ENCODE measurements at regions not wholly inside any gene's neighbourhood (a gene's known extent, or its start where the extent isn't known, plus 50 kb on each side); places are given as distances from the start of the nearest gene placed in this dataset.

- intact Hi-C loops (cut with DNase I): no loop called here
- ATAC-seq: no peak
Measured at GRCh38 chr5:93845376-93845775, 104.0 kb upstream of the POU5F2 start.

GRCh38 chr5:93831449-93831848 is 90.0 kb upstream of the POU5F2 start:
- no peaks in the 10 kb centered on the region for H3K9me3 ChIP-seq
- no peaks in the 10 kb centered on the region for H3K36me3 ChIP-seq
- no peaks in the 10 kb centered on the region for H3K27me3 ChIP-seq
- no peaks in the 10 kb centered on the region for H3K4me1 ChIP-seq
- H3K4me3 ChIP-seq: no peak overlapping the region
- TF ChIP-seq CTCF (IDR thresholded peaks at IDR 0.05): no peak
- no peak overlapping the region for H3K27ac ChIP-seq
- DNase-seq (no peak), ATAC-seq (no peak)
- intact Hi-C loops (cut with DNase I): no loop called here

More at GRCh38 chr5:93845376-93845775, 104.0 kb upstream of the POU5F2 start:
- no peak for TF ChIP-seq CTCF (IDR thresholded peaks at IDR 0.05)
- no peak for DNase-seq
- Histone ChIP-seq H3K27ac (no peak overlapping the region), H3K4me1 (no peaks in the 10 kb centered on the region), H3K36me3 (no peaks in the 10 kb centered on the region), H3K9me3 (no peaks in the 10 kb centered on the region), H3K27me3 (no peaks in the 10 kb centered on the region), H3K4me3 (no peak overlapping the region)

- no peak for DNase-seq
- no peak for TF ChIP-seq CTCF (IDR thresholded peaks at IDR 0.05)
- ATAC-seq: no peak
- Histone ChIP-seq H3K27ac (no peak overlapping the region), H3K27me3 (no peaks in the 10 kb centered on the region), H3K9me3 (no peaks in the 10 kb centered on the region), H3K4me3 (no peak overlapping the region), H3K36me3 (no peaks in the 10 kb centered on the region), H3K4me1 (no peaks in the 10 kb centered on the region)
- intact Hi-C loops (cut with DNase I): no loop called here
Measured at GRCh38 chr5:93830893-93831292, 89.5 kb upstream of the POU5F2 start.

- Histone ChIP-seq H3K27me3 (no peaks in the 10 kb centered on the region), H3K4me1 (no peaks in the 10 kb centered on the region), H3K9me3 (no peaks in the 10 kb centered on the region), H3K27ac (no peak overlapping the region), H3K4me3 (no peak overlapping the region), H3K36me3 (no peaks in the 10 kb centered on the region)
- no peak for TF ChIP-seq CTCF (IDR thresholded peaks at IDR 0.05)
- intact Hi-C loops (cut with DNase I): no loop called here
- ATAC-seq (no peak), DNase-seq (no peak)
Measured at GRCh38 chr5:93829346-93829745, 87.9 kb upstream of the POU5F2 start.

- Histone ChIP-seq H3K36me3 (no peaks in the 10 kb centered on the region), H3K27me3 (no peaks in the 10 kb centered on the region), H3K9me3 (no peaks in the 10 kb centered on the region), H3K27ac (no peak overlapping the region), H3K4me3 (no peak overlapping the region), H3K4me1 (no peaks in the 10 kb centered on the region)
- no peak for ATAC-seq
- intact Hi-C loops (cut with DNase I): no loop called here
- no peak for TF ChIP-seq CTCF (IDR thresholded peaks at IDR 0.05)
- DNase-seq: no peak
Measured at GRCh38 chr5:93821891-93822415, 80.6 kb upstream of the POU5F2 start.

- no peak for TF ChIP-seq CTCF (IDR thresholded peaks at IDR 0.05)
- Histone ChIP-seq H3K27me3 (no peaks in the 10 kb centered on the region), H3K27ac (no peak overlapping the region), H3K9me3 (no peaks in the 10 kb centered on the region), H3K36me3 (no peaks in the 10 kb centered on the region), H3K4me1 (no peaks in the 10 kb centered on the region), H3K4me3 (no peak overlapping the region)
- intact Hi-C loops (cut with DNase I): no loop called here
- DNase-seq (no peak), ATAC-seq (no peak)
Measured at GRCh38 chr5:93819668-93820067, 78.3 kb upstream of the POU5F2 start.

Data from upper lobe of right lung (tissue), 1 donor.